ENCODE measurements at regions not wholly inside any gene's neighbourhood (a gene's known extent, or its start where the extent isn't known, plus 50 kb on each side); places are given as distances from the start of the nearest gene placed in this dataset.

DNA sequence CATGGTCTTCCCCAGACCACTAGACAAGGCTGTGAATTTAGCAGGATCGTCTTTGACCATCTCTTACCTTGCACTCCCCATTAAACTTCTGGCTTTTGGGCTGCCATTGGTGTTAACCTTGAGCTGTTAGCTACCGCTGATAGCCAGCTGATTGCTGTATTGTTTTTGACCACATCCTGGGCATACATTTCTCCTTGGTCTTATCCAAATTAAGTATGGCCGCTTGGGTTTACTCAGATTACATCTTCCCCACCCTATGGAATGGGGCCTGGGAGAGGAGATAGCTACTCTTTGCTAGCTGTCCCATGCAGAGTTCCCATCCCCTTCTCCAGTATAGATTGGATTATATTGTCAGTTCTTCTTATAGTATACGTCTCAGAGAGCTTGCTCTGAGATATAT is 270.4 kb upstream of the ELAC2 start:
- Histone ChIP-seq H3K4me3 (ENCODE audit: low read length in 2 of 2) (no peak overlapping the region), H3K4me1 (ENCODE audit: control insufficient read depth in 1 of 2, insufficient read depth in 2 of 2, low read length in 2 of 2) (no peaks in the 10 kb centered on the region), H3K9me3 (ENCODE audit: control insufficient read depth, low read length) (no peaks in the 10 kb centered on the region), H3K27ac (ENCODE audit: low read depth in 1 of 2, low read length in 2 of 2) (no peak overlapping the region), H3K27me3 (ENCODE audit: control insufficient read depth in 1 of 2, insufficient read depth in 2 of 2, low read length in 1 of 2) (no peaks in the 10 kb centered on the region), H3K36me3 (ENCODE audit: control insufficient read depth in 1 of 2, insufficient read depth in 2 of 2, low read length in 1 of 2) (no peaks in the 10 kb centered on the region)
- intact Hi-C loops (cut with DNase I), result no loop called here
- 74 to 78% methylated on average over 4 of the region's 4 CpGs for WGBS, 2 donors
- no peak for ATAC-seq (ENCODE audit: low FRiP score)
- DNase-seq, result no peak

DNA sequence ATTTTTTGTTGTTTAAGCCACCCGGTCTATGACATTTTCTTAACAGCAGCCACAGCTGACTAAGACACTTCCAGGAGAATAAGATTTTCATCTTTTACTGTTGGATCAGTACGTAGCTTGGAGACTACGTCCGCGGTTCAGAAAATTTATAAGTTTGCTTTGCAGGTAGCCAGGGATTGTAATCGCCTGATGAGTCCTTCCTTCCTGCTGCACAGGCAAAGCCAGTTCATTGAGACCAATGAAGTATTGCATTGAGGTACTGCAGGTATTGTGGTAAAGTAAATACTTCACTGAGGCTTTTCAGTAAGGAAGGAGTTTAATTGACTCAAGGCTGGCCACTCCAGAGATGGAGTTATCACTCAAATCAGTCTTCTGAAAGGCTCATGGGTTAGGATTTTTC is 269.4 kb upstream of the ELAC2 start:
- Histone ChIP-seq H3K27me3 (ENCODE audit: control insufficient read depth in 1 of 2, insufficient read depth in 2 of 2, low read length in 1 of 2) (no peaks in the 10 kb centered on the region), H3K4me3 (ENCODE audit: low read length in 2 of 2) (no peak overlapping the region), H3K27ac (ENCODE audit: low read depth in 1 of 2, low read length in 2 of 2) (no peak overlapping the region), H3K9me3 (ENCODE audit: control insufficient read depth, low read length) (no peaks in the 10 kb centered on the region), H3K4me1 (ENCODE audit: control insufficient read depth in 1 of 2, insufficient read depth in 2 of 2, low read length in 2 of 2) (no peaks in the 10 kb centered on the region), H3K36me3 (ENCODE audit: control insufficient read depth in 1 of 2, insufficient read depth in 2 of 2, low read length in 1 of 2) (no peaks in the 10 kb centered on the region)
- DNase-seq (no peak), ATAC-seq (ENCODE audit: low FRiP score) (no peak)
- 80 to 90% methylated on average over 6 of the region's 6 CpGs for WGBS, 2 donors
- intact Hi-C loops (cut with DNase I), result no loop called here

DNA sequence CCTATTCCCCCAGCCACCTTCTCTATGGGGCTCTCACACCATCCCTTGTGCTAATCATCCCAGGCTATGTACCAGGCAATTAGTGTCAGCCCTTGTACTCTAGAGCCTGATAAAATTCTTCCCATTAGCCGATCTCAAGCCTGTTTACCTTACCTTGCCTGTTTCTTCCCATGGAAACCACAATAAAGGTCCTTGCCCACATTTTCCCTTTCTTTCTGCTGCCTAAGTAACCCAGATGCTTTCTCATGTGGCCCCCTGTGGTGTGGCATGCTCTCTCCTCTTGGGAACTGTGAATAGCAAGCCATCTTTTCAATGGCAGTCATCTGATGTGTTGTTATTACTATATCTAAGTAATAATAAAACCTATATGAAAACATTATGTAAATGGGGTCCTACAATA is 265.8 kb upstream of the ELAC2 start:
- no peak for DNase-seq
- Histone ChIP-seq H3K9me3 (ENCODE audit: control insufficient read depth, low read length) (no peaks in the 10 kb centered on the region), H3K4me3 (ENCODE audit: low read length in 2 of 2) (no peak overlapping the region), H3K36me3 (ENCODE audit: control insufficient read depth in 1 of 2, insufficient read depth in 2 of 2, low read length in 1 of 2) (no peaks in the 10 kb centered on the region), H3K4me1 (ENCODE audit: control insufficient read depth in 1 of 2, insufficient read depth in 2 of 2, low read length in 2 of 2) (no peaks in the 10 kb centered on the region), H3K27ac (ENCODE audit: low read depth in 1 of 2, low read length in 2 of 2) (no peak overlapping the region), H3K27me3 (ENCODE audit: control insufficient read depth in 1 of 2, insufficient read depth in 2 of 2, low read length in 1 of 2) (no peaks in the 10 kb centered on the region)
- intact Hi-C loops (cut with DNase I), result no loop called here
- no peak for ATAC-seq (ENCODE audit: low FRiP score)
- WGBS, 2 donors, result 48 to 56% methylated on average over 1 of the region's 1 CpG

DNA sequence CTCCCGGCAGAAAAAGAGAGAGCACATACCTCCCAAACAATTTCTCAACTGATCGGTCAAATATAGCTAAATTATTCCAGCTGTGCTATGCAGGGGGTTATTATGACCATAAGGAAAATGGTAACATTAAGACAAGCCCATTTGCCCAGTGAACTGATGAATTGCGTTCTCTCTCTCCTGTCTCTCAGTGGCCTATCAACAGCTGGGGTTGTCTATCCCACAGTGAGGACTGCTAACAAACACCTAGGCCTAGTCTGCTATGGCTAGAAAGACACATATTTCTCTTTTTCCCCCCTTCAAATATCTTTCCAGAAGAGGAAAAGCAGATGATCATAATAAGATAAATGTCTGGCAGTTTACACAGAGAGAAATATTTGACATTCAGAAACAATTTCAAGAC is 263.8 kb upstream of the ELAC2 start:
- 84 to 85% methylated on average over 3 of the region's 3 CpGs for WGBS, 2 donors
- Histone ChIP-seq H3K9me3 (ENCODE audit: control insufficient read depth, low read length) (no peaks in the 10 kb centered on the region), H3K4me1 (ENCODE audit: control insufficient read depth in 1 of 2, insufficient read depth in 2 of 2, low read length in 2 of 2) (no peaks in the 10 kb centered on the region), H3K4me3 (ENCODE audit: low read length in 2 of 2) (no peak overlapping the region), H3K27me3 (ENCODE audit: control insufficient read depth in 1 of 2, insufficient read depth in 2 of 2, low read length in 1 of 2) (no peaks in the 10 kb centered on the region), H3K27ac (ENCODE audit: low read depth in 1 of 2, low read length in 2 of 2) (no peak overlapping the region), H3K36me3 (ENCODE audit: control insufficient read depth in 1 of 2, insufficient read depth in 2 of 2, low read length in 1 of 2) (no peaks in the 10 kb centered on the region)
- ATAC-seq (ENCODE audit: low FRiP score), result no peak
- DNase-seq, result no peak
- intact Hi-C loops (cut with DNase I), result no loop called here

DNA sequence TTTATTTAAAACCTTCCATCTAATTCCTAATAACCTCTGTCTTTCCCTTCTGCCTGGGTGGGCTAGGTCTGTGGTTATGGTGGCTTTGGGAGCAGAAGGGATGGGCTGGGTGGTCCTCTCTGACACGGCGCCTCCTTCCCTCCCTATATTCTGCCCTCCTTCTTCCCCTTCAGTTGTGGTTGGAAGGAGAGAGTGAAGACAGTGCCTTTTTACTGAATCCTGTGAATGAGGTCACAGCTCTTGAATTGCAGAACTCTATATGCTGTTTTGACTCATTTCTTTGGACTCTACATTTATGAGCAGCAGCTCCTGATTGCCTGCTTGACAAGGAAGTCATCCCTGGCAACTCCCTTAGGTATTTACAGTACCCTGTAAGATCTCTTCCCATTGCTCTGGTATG is 256.0 kb upstream of the ELAC2 start:
- no peak for DNase-seq

DNA sequence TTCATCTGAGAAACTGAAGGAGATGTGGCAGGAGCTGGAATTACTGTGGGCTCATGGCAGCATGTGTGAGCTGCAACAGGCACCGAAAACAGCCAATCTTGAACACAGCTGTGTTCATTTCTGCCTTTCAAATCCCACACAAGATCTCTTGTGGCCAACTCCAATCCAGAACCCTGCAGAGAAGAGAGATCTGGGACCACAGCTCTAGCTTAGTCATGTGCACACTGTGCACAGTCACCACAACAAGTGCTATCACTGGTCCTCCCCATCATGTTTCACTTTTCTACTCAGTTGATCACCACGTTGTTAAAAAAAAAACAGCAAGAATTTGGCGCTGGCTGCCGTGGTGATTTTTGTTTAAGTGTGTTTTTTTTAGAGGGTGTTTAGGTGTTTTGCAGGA is 254.5 kb upstream of the ELAC2 start:
- no peaks in the 10 kb centered on the region for H3K9me3 ChIP-seq (ENCODE audit: control insufficient read depth, low read length)
- no peak overlapping the region for H3K4me3 ChIP-seq (ENCODE audit: low read length in 2 of 2)
- intact Hi-C loops (cut with DNase I), result no loop called here
- no peak for DNase-seq
- H3K27ac ChIP-seq (ENCODE audit: low read depth in 1 of 2, low read length in 2 of 2), result no peak overlapping the region
- no peaks in the 10 kb centered on the region for H3K27me3 ChIP-seq (ENCODE audit: control insufficient read depth in 1 of 2, insufficient read depth in 2 of 2, low read length in 1 of 2)
- WGBS, 2 donors, result 66 to 67% methylated on average over 4 of the region's 4 CpGs
- ATAC-seq (ENCODE audit: low FRiP score), result no peak
- no peaks in the 10 kb centered on the region for H3K36me3 ChIP-seq (ENCODE audit: control insufficient read depth in 1 of 2, insufficient read depth in 2 of 2, low read length in 1 of 2)
- peaks cover 0 to 1% of the 10 kb centered on the region in 2 donors for H3K4me1 ChIP-seq (ENCODE audit: control insufficient read depth in 1 of 2, insufficient read depth in 2 of 2, low read length in 2 of 2)

More for the DNA sequence above, 256.0 kb upstream of the ELAC2 start:
- H3K27me3 ChIP-seq (ENCODE audit: control insufficient read depth in 1 of 2, insufficient read depth in 2 of 2, low read length in 1 of 2), result no peaks in the 10 kb centered on the region
- H3K4me1 ChIP-seq (ENCODE audit: control insufficient read depth in 1 of 2, insufficient read depth in 2 of 2, low read length in 2 of 2), result peaks cover 0 to 1% of the 10 kb centered on the region in 2 donors
- intact Hi-C loops (cut with DNase I), result no loop called here
- H3K9me3 ChIP-seq (ENCODE audit: control insufficient read depth, low read length), result no peaks in the 10 kb centered on the region
- no peak for ATAC-seq (ENCODE audit: low FRiP score)
- no peak overlapping the region for H3K4me3 ChIP-seq (ENCODE audit: low read length in 2 of 2)
- WGBS, 2 donors, result 54 to 74% methylated on average over 2 of the region's 2 CpGs
- H3K36me3 ChIP-seq (ENCODE audit: control insufficient read depth in 1 of 2, insufficient read depth in 2 of 2, low read length in 1 of 2), result no peaks in the 10 kb centered on the region
- no peak overlapping the region for H3K27ac ChIP-seq (ENCODE audit: low read depth in 1 of 2, low read length in 2 of 2)

DNA sequence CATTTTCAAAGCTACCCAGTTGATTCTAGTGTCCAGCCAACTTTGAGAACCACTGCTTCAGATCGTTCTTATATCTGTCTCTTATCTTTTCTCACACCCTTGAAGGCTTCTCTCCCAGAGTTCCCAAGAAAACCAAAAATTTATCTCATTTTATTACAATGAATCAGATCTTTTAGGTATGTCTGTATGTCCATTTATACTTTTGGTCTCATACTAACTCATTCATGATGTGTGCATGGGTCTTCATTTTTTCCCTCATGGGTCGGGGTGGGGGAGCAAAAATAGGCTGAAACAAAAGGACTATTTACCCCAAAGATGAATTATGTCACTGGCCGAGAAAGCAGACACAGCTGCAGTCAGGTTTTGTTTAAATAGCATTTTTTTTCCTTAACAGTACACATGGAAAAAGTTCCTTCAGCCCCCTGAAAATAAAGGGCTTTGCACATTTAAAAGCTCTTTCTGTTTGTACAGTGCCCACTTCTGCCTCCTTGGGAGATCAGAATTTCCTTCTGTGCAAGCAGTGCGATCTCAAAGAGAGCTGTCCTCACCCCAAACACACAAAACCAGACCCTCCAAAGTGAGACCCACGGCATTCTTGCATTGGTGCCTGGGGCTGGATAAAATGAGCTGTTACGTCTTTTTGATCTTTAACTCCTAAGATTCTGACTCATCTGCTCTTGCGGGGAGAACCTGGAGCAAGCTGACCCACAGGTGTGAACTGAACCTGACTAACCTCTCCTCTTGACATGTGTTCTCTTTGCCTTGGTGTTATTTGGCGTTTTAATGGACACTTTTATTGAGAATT is 251.2 kb upstream of the ELAC2 start:
- 24 to 29% methylated on average over 8 of the region's 8 CpGs for WGBS, 2 donors
- no peak overlapping the region for H3K27ac ChIP-seq (ENCODE audit: low read depth in 1 of 2, low read length in 2 of 2)
- no peaks in the 10 kb centered on the region for H3K36me3 ChIP-seq (ENCODE audit: control insufficient read depth in 1 of 2, insufficient read depth in 2 of 2, low read length in 1 of 2)
- H3K9me3 ChIP-seq (ENCODE audit: control insufficient read depth, low read length), result no peaks in the 10 kb centered on the region
- peaks cover 0 to 1% of the 10 kb centered on the region in 2 donors for H3K4me1 ChIP-seq (ENCODE audit: control insufficient read depth in 1 of 2, insufficient read depth in 2 of 2, low read length in 2 of 2)
- DNase-seq, result no peak
- no peaks in the 10 kb centered on the region for H3K27me3 ChIP-seq (ENCODE audit: control insufficient read depth in 1 of 2, insufficient read depth in 2 of 2, low read length in 1 of 2)
- ATAC-seq (ENCODE audit: low FRiP score), result no peak
- intact Hi-C loops (cut with DNase I), result no loop called here
- H3K4me3 ChIP-seq (ENCODE audit: low read length in 2 of 2), result no peak overlapping the region

DNA sequence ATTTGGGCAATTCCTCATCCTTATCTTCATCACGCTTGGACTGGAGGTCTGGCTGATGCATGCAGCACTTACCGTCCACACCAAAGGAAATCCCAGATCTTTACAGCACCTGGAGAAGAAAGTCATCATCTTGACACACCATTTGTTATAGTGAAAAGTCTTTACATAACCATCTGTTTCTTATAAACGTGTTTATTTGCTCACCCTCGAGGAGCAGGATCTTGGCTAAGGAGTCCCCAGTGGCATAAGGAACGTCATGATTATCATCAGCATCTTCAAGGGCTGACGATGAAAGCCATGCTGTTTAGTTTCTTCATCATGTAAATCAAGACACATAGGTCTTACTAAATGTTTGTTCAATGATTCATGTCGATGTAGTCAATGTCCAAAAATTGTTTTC is 248.8 kb upstream of the ELAC2 start:
- Histone ChIP-seq H3K36me3 (ENCODE audit: control insufficient read depth in 1 of 2, insufficient read depth in 2 of 2, low read length in 1 of 2) (no peaks in the 10 kb centered on the region), H3K4me1 (ENCODE audit: control insufficient read depth in 1 of 2, insufficient read depth in 2 of 2, low read length in 2 of 2) (peaks cover 0 to 1% of the 10 kb centered on the region in 2 donors), H3K27me3 (ENCODE audit: control insufficient read depth in 1 of 2, insufficient read depth in 2 of 2, low read length in 1 of 2) (no peaks in the 10 kb centered on the region), H3K4me3 (ENCODE audit: low read length in 2 of 2) (no peak overlapping the region), H3K27ac (ENCODE audit: low read depth in 1 of 2, low read length in 2 of 2) (no peak overlapping the region), H3K9me3 (ENCODE audit: control insufficient read depth, low read length) (no peaks in the 10 kb centered on the region)
- 8 to 13% methylated on average over 7 of the region's 7 CpGs for WGBS, 2 donors
- no peak for ATAC-seq (ENCODE audit: low FRiP score)
- intact Hi-C loops (cut with DNase I), result no loop called here
- DNase-seq, result no peak

DNA sequence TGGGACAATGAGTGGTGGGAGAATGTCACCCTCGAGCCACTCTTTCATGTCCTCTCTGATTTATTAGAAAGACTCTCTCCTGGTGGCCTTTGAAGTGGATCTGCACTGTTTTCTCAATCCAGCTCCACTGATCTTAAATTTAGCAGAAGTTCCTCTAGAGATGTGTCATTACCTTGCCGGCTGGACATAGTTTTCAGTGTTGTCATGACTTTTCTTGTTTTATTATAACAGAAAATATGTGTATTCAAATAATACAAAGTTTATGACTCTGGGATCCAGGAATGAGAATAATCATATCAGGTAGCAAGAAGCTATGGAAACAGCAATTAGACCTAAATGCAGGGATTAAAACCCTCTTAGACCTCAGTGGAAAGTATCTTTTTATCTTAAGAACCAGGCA is 247.5 kb upstream of the ELAC2 start:
- 12 to 28% methylated on average over 2 of the region's 2 CpGs for WGBS, 2 donors
- Histone ChIP-seq H3K36me3 (ENCODE audit: control insufficient read depth in 1 of 2, insufficient read depth in 2 of 2, low read length in 1 of 2) (no peaks in the 10 kb centered on the region), H3K4me3 (ENCODE audit: low read length in 2 of 2) (no peak overlapping the region), H3K27ac (ENCODE audit: low read depth in 1 of 2, low read length in 2 of 2) (no peak overlapping the region), H3K9me3 (ENCODE audit: control insufficient read depth, low read length) (no peaks in the 10 kb centered on the region), H3K4me1 (ENCODE audit: control insufficient read depth in 1 of 2, insufficient read depth in 2 of 2, low read length in 2 of 2) (no peaks in the 10 kb centered on the region), H3K27me3 (ENCODE audit: control insufficient read depth in 1 of 2, insufficient read depth in 2 of 2, low read length in 1 of 2) (no peaks in the 10 kb centered on the region)
- intact Hi-C loops (cut with DNase I), result no loop called here
- no peak for ATAC-seq (ENCODE audit: low FRiP score)
- no peak for DNase-seq

Data from aorta (tissue), 5 donors.